Pancreas (tissue), 10 donors: ENCODE measurements at regions not wholly inside any gene's neighbourhood (a gene's known extent, or its start where the extent isn't known, plus 50 kb on each side); places are given as distances from the start of the nearest gene placed in this dataset.
"Not testable (repeated sequence)": the region's sequence is repeated elsewhere in the genome, so short reads cannot be mapped to it uniquely, and the experiment has no call there.

Experiments used
- ATAC-seq, 4 donors: fragments of 200-7000 bp; cut with Tn5 transposase; one replicate each; pipeline versions ENCODE4 v1.8.0 to v1.9.1; 2020; ENCODE audit warnings: mild to moderate bottlenecking in 4 of 4, moderate library complexity in 4 of 4
- DNase-seq, 6 donors: peaks; one replicate each; pipeline ENCODE4 v3.0.0-alpha.2; 2020
- FAIRE-seq: peaks from 2 replicates; lab custom pipeline; 2012; peaks lifted over from hg19 to GRCh38; lab: Jason Lieb, UNC
- H3K27ac ChIP-seq, 4 donors: fragments of 200-600 bp; sonication (generic); 1 replicate in 3 of 4; 2 replicates in 1 of 4; pipeline versions ENCODE4 v1.5.0 to v1.8.0; 2020
- H3K27me3 ChIP-seq, 4 donors: fragments of 200-600 bp; one replicate each; pipeline ENCODE4 v1.8.0; 2021
- H3K36me3 ChIP-seq, 3 donors: fragments of 200-600 bp; sonication (generic) in 1 of 3; one replicate each; pipeline versions ENCODE4 v1.5.0 to v1.8.0; 2020 to 2021
- H3K4me1 ChIP-seq, 3 donors: fragments of 200-600 bp; one replicate each; pipeline ENCODE4 v1.8.0; 2021
- H3K4me3 ChIP-seq, 4 donors: fragments of 200-600 bp; sonication (generic) in 2 of 4; one replicate each; pipeline versions ENCODE4 v1.5.0 to v1.8.0; 2020 to 2021
- H3K9me3 ChIP-seq, 4 donors: fragments of 200-600 bp; one replicate each; pipeline ENCODE4 v1.8.0; 2021
- WGBS, 2 donors: extraction: QIAGEN DNeasy Blood & Tissue Kit; methylation state at CpG; one replicate each; pipeline ENCODE4 v1.1.7; 2013; 5-methylcytosine and 5-hydroxymethylcytosine counted together
- intact Hi-C, 3 donors: fragments of 100-400 bp; cut with DNase I; formaldehyde crosslinking; loops; one replicate each; pipeline versions ENCODE4 v1.11.1 to v1.14.2; 2022
- TF ChIP-seq, protein P1 (sequence below), 4 donors: fragments of 200-600 bp; sonication (generic) in 3 of 4; IDR thresholded peaks; one replicate each; pipeline versions ENCODE4 v1.5.0 to v1.8.0; 2021; ENCODE audit warnings: antibody characterized with exemption in 4 of 4
- donor health status: healthy with polysubstance abuse.
- donor health status: DM: no; HTN: no; CAD: no; lungs with moderate emphysema.
- donor health status: DM: no; HTN: no; CAD: no.
- donor health status: control.
- donor health status: control.
- donor health status: Bipolar disorder and iron deficiency.
- donor health status: DM: yes; HTN: yes; CAD: no.
- donor health status: DM: no; HTN: no; CAD: no.
- donor health status: DM: no; HTN: no; CAD: no.
- donor health status: DM: yes; HTN: yes; CAD: no.

DNA sequence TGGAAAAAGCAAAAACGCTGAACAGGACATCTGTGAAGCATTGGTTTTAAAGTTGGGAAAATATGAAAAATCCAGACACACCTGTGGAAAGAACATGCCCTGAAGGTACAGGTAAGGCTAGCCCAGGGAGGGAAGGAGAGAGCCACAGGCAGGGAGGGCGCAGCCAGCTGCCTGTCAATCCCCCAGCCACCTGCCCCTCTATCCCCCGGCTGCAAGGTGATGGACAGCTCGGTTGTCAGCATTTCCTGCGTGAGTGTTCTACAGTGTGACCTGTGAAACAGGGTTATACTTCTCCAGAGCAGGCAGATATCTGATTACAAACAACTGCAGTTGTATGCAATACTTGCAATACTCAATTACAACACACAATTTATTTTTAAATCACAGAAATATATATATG lies 358.1 kb downstream of the SMOC2 start:
- Histone ChIP-seq H3K4me3 (no peak overlapping the region), H3K9me3 (no peaks in the 10 kb centered on the region), H3K4me1 (no peaks in the 10 kb centered on the region), H3K36me3 (no peaks in the 10 kb centered on the region), H3K27ac (no peak overlapping the region), H3K27me3 (no peaks in the 10 kb centered on the region)
- DNase-seq (no peak), FAIRE-seq (no peak), ATAC-seq (no peak)
- 34 to 35% methylated on average over 5 of the region's 5 CpGs for WGBS, 2 donors
- intact Hi-C loops = no loop called here
- TF ChIP-seq, protein P1, sequence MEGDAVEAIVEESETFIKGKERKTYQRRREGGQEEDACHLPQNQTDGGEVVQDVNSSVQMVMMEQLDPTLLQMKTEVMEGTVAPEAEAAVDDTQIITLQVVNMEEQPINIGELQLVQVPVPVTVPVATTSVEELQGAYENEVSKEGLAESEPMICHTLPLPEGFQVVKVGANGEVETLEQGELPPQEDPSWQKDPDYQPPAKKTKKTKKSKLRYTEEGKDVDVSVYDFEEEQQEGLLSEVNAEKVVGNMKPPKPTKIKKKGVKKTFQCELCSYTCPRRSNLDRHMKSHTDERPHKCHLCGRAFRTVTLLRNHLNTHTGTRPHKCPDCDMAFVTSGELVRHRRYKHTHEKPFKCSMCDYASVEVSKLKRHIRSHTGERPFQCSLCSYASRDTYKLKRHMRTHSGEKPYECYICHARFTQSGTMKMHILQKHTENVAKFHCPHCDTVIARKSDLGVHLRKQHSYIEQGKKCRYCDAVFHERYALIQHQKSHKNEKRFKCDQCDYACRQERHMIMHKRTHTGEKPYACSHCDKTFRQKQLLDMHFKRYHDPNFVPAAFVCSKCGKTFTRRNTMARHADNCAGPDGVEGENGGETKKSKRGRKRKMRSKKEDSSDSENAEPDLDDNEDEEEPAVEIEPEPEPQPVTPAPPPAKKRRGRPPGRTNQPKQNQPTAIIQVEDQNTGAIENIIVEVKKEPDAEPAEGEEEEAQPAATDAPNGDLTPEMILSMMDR (IDR thresholded peaks at IDR 0.05) = no peak

DNA sequence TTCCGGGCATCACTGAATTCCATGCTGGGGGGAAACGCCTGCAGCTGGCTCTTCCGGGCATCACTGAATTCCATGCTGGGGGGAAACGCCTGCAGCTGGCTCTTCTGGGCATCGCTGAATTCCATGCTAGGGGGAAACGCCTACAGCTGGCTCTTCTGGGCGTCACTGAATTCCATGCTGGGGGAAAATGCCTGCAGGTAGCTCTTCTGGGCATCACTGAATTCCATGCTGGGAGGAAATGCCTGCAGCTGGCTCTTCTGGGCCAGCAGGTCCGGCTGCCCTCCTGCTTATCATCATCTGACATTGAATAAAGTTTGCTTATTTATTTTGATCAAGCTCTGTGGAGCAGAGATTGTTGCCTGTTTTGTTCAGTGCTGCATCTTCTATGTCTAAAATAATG lies 355.1 kb downstream of the SMOC2 start:
- H3K4me3 ChIP-seq = no peak overlapping the region
- H3K27me3 ChIP-seq = no peaks in the 10 kb centered on the region
- no peaks in the 10 kb centered on the region for H3K36me3 ChIP-seq
- DNase-seq (no peak), ATAC-seq (no peak), FAIRE-seq (no peak)
- no peaks in the 10 kb centered on the region for H3K4me1 ChIP-seq
- H3K9me3 ChIP-seq = no peaks in the 10 kb centered on the region
- H3K27ac ChIP-seq = no peak overlapping the region
- WGBS, 2 donors = 63 to 83% methylated on average over 8 of the region's 8 CpGs
- intact Hi-C loops = no loop called here
- TF ChIP-seq, protein P1 (IDR thresholded peaks at IDR 0.05) = no peak

DNA sequence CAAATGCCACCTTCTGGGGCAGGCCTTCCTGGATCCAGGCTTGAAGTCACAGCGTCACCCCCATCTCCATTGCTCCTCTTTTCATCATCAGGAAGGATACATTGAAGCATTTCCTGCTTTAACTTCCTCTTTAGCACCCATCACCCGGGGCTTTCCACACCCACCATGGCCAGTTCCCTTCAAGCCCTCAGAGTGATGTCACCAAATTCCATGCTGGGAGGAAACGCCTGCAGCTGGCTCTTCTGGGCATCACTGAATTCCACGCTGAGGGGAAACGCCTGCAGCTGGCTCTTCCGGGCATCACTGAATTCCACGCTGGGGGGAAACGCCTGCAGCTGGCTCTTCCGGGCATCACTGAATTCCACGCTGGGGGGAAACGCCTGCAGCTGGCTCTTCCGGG lies 354.6 kb downstream of the SMOC2 start:
- H3K9me3 ChIP-seq, H3K4me3 ChIP-seq, intact Hi-C loops, DNase-seq, H3K27ac ChIP-seq, H3K36me3 ChIP-seq, ATAC-seq, H3K27me3 ChIP-seq, H3K4me1 ChIP-seq, FAIRE-seq: not testable (repeated sequence)
- WGBS, 2 donors = 78 to 88% methylated on average over 8 to 9 of the region's 12 CpGs

DNA sequence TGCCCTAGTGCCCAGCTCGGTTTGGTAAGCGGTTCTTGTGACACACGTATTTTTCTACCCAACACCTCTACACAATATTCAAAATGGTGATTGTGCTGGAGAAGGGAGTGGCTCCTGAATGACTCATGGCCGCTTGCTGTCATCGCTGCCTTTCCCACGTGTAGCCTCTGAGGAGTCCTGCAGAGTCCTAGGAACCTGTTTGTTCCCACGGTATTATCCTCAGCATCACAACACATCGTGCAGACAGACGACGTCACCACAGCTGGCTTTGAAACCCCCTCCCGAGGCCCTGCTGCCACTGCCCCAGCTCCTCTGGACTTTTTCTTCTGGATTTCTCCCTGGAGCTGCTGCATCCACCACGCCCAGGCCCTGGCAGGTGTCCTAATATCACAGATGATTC lies 353.5 kb downstream of the SMOC2 start:
- Histone ChIP-seq H3K4me1 (no peaks in the 10 kb centered on the region), H3K27ac (no peak overlapping the region), H3K4me3 (no peak overlapping the region), H3K36me3 (no peaks in the 10 kb centered on the region), H3K27me3 (no peaks in the 10 kb centered on the region), H3K9me3 (no peaks in the 10 kb centered on the region)
- TF ChIP-seq, protein P1 (IDR thresholded peaks at IDR 0.05) = no peak
- intact Hi-C loops = no loop called here
- WGBS, 2 donors = 70 to 84% methylated on average over 12 of the region's 12 CpGs
- ATAC-seq = no peak
- no peak for DNase-seq
- no peak for FAIRE-seq

DNA sequence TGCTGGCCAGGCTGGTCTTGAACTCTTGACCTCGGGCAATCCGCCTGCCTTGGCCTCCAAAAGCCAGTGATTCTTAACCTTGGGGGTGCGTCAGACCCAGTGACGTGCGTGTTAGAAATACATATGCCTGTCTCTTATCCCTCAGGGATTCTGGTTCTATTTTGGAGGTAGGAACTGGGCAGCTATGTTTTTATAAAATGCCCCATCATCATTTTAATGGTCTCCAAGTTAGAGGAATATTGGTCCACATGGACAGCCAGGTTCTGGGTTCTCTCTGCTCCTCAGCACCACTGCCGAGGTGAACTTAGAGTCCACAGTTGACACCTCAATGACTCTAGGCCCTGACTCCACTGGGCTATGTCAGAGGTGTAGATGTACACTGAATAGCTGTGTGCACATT lies 352.7 kb downstream of the SMOC2 start:
- FAIRE-seq (no peak), DNase-seq (no peak), ATAC-seq (no peak)
- TF ChIP-seq, protein P1 (IDR thresholded peaks at IDR 0.05) = no peak
- no peak overlapping the region for H3K4me3 ChIP-seq
- no peak overlapping the region for H3K27ac ChIP-seq
- no peaks in the 10 kb centered on the region for H3K36me3 ChIP-seq
- no peaks in the 10 kb centered on the region for H3K4me1 ChIP-seq
- 68 to 89% methylated on average over 6 of the region's 6 CpGs for WGBS, 2 donors
- H3K27me3 ChIP-seq = no peaks in the 10 kb centered on the region
- H3K9me3 ChIP-seq = no peaks in the 10 kb centered on the region
- intact Hi-C loops = no loop called here

DNA sequence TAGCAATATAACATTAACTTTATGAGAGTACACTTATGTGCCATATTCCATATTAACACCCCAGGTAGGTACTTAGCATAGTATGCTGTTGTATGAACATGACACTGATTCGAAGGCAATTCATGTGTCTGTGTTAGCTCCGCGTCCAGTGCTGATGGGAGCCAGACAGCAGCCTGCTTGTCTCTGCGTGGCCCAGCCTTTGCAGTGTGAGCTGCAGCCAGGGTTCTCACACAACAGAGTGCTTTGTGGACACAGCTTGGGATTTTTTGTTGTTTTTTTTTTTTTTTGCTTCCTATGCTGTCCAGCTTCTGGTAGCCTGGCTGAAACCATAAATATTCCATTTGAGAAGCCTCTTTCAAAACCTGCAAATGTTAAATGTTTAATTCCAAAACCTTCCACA lies 350.9 kb downstream of the SMOC2 start:
- H3K9me3 ChIP-seq = no peaks in the 10 kb centered on the region
- H3K27me3 ChIP-seq = no peaks in the 10 kb centered on the region
- ATAC-seq (no peak), FAIRE-seq (no peak), DNase-seq (no peak)
- TF ChIP-seq, protein P1 (IDR thresholded peaks at IDR 0.05) = no peak
- no peak overlapping the region for H3K27ac ChIP-seq
- no peaks in the 10 kb centered on the region for H3K36me3 ChIP-seq
- intact Hi-C loops = no loop called here
- no peaks in the 10 kb centered on the region for H3K4me1 ChIP-seq
- WGBS, 2 donors = 77 to 83% methylated on average over 4 of the region's 4 CpGs
- no peak overlapping the region for H3K4me3 ChIP-seq
